K562 (cell line): ENCODE measurements at regions not wholly inside any gene's neighbourhood (a gene's known extent, or its start where the extent isn't known, plus 50 kb on each side); places are given as distances from the start of the nearest gene placed in this dataset.

Source experiments
- ATAC-seq: fragments of 200-7000 bp; cut with Tn5 transposase; 3 replicates; pipeline ENCODE4 v1.9.1; 2020; ENCODE audit warnings: moderate library complexity
- BruUV-seq: library from RNA; stranded (reverse); fragments of 400-500 nt; replicated peaks from 2 replicates; lab custom pipeline; 2021; lab: Mats Ljungman, UMichigan
- CTCF ChIA-PET: fragments of 300-600 bp; formaldehyde crosslinking; extraction: SDS; loops from one replicate; lab custom pipeline; 2021; ENCODE audit warnings: low intra/inter-chr PET ratio; lab: Yijun Ruan, JAX
- POLR2A ChIA-PET: fragments of 300-600, 350-650 bp; sonication (Branson Sonifier 250); formaldehyde crosslinking; extraction: SDS; loops from one replicate; lab custom pipeline; 2021; ENCODE audit warnings: antibody characterized with exemption, inconsistent platforms; lab: Yijun Ruan, JAX
- DNase-seq, 4 experiments: peaks; one replicate each; pipeline versions ENCODE4 v3.0.0 to v3.0.0-alpha.2; 2011 to 2018; ENCODE audit warnings: low spot score in 3 of 4, mixed read lengths in 3 of 4; ENCODE audit errors: extremely low read depth in 1 of 4
- FAIRE-seq: peaks from 2 replicates; lab custom pipeline; 2011; peaks lifted over from hg19 to GRCh38; lab: Jason Lieb, UNC
- H2AFZ ChIP-seq: 2 replicates; pipeline ENCODE4 v1.6.0; 2011; ENCODE audit warnings: low read depth, low read length, control low read depth, inconsistent platforms
- H3K27ac ChIP-seq: fragments of 200-600 bp; 3 replicates; pipeline ENCODE4 v1.8.0; 2011; ENCODE audit warnings: low read depth, mild to moderate bottlenecking, control low read depth, inconsistent platforms, low read length, moderate library complexity, mixed read lengths; ENCODE audit errors: extremely low read depth
- H3K27me3 ChIP-seq, 2 experiments: fragments of 300-600 bp in 1 of 2; 2 replicates in 1 of 2; 3 replicates in 1 of 2; pipeline versions ENCODE4 v1.6.0 to v1.8.0; 2011; ENCODE audit warnings: inconsistent platforms in 2 of 2, low read length in 2 of 2, mild to moderate bottlenecking in 1 of 2, mixed read lengths in 1 of 2, moderate library complexity in 1 of 2; ENCODE audit not compliant: control insufficient read depth in 2 of 2, insufficient read depth in 2 of 2
- H3K36me3 ChIP-seq: fragments of 300-600 bp; 3 replicates; pipeline ENCODE4 v1.8.0; 2011; ENCODE audit warnings: mild to moderate bottlenecking, low read length, inconsistent platforms; ENCODE audit not compliant: control insufficient read depth, insufficient read depth
- H3K4me1 ChIP-seq, 2 experiments: fragments of 200-600 bp in 1 of 2; replicated peaks in 1 of 2; 2 replicates in 1 of 2; 3 replicates in 1 of 2; pipeline versions ENCODE4 v1.5.1 to v1.8.0; 2011; ENCODE audit warnings: inconsistent platforms in 2 of 2, low read length in 2 of 2, mild to moderate bottlenecking in 1 of 2, mixed read lengths in 1 of 2, moderate library complexity in 1 of 2; ENCODE audit not compliant: control insufficient read depth in 2 of 2, insufficient read depth in 2 of 2
- H3K4me2 ChIP-seq: 2 replicates; pipeline ENCODE4 v1.6.1; 2011; ENCODE audit warnings: low read length, control low read depth, inconsistent platforms, mixed read lengths; ENCODE audit not compliant: insufficient read depth
- H3K4me3 ChIP-seq: fragments of 200-600 bp; sonication (generic), shearing (Covaris generic); 2 replicates; pipeline ENCODE4 v1.5.1; 2016; ENCODE audit warnings: control low read depth, inconsistent platforms
- H3K79me2 ChIP-seq: fragments of 200-600 bp; 3 replicates; pipeline ENCODE4 v1.8.0; 2011; ENCODE audit warnings: low read length, inconsistent platforms; ENCODE audit not compliant: control insufficient read depth, insufficient read depth
- H3K9ac ChIP-seq, 2 experiments: 2 replicates each; pipeline versions ENCODE4 v1.6.0 to v1.6.1; 2011; ENCODE audit warnings: low read depth in 2 of 2, low read length in 2 of 2, control low read depth in 1 of 2, inconsistent platforms in 1 of 2, mild to moderate bottlenecking in 1 of 2, mixed read lengths in 1 of 2; ENCODE audit not compliant: insufficient read depth in 1 of 2
- H3K9me1 ChIP-seq: one replicate; pipeline ENCODE4 v1.6.0; 2011; ENCODE audit warnings: inconsistent platforms, mild to moderate bottlenecking, low read length, moderate library complexity; ENCODE audit not compliant: control insufficient read depth, insufficient read depth
- H3K9me3 ChIP-seq: replicated peaks from 2 replicates; pipeline ENCODE4 v1.5.1; 2011; ENCODE audit warnings: low read depth, low read length, inconsistent platforms; ENCODE audit not compliant: control insufficient read depth, insufficient read depth
- H4K20me1 ChIP-seq: replicated peaks from 2 replicates; pipeline ENCODE4 v1.6.1; 2011; ENCODE audit warnings: low read length, inconsistent platforms, mixed read lengths; ENCODE audit not compliant: control insufficient read depth, insufficient read depth
- CBFA2T3 ChIP-seq: fragments of 450-650 bp; IDR thresholded peaks from 2 replicates; pipeline ENCODE4 v1.6.1; 2017
- FOXK1 ChIP-seq: sonication (generic); formaldehyde crosslinking; IDR thresholded peaks from 2 replicates; pipeline ENCODE4 v1.8.0; 2022; ENCODE audit warnings: missing genetic modification reagents, mild to moderate bottlenecking, borderline replicate concordance
- HMGN3 ChIP-seq: IDR thresholded peaks from 2 replicates; pipeline ENCODE4 v1.6.1; 2011; ENCODE audit warnings: borderline replicate concordance, low read depth, mild to moderate bottlenecking, mixed read lengths, low read length; ENCODE audit not compliant: insufficient read length; ENCODE audit errors: extremely low read depth
- MTA1 ChIP-seq: fragments of 450-650 bp; IDR thresholded peaks from 2 replicates; pipeline ENCODE4 v1.6.1; 2017; ENCODE audit warnings: borderline replicate concordance
- MYNN ChIP-seq, 2 experiments: sonication (generic); formaldehyde crosslinking in 1 of 2; IDR thresholded peaks; 2 replicates each; pipeline versions ENCODE4 v1.5.0 to v1.6.1; 2016 to 2020; ENCODE audit warnings: antibody characterized with exemption in 1 of 2, missing genetic modification reagents in 1 of 2
- NBN ChIP-seq: fragments of 450-650 bp; IDR thresholded peaks from 2 replicates; pipeline ENCODE4 v1.6.1; 2016; ENCODE audit warnings: low read depth, mild to moderate bottlenecking
- NONO ChIP-seq, 2 experiments: fragments of 200-400 bp in 1 of 2; fragments of 450-650 bp in 1 of 2; formaldehyde crosslinking in 1 of 2; IDR thresholded peaks; 2 replicates each; pipeline ENCODE4 v1.6.1; 2017; ENCODE audit warnings: low read depth in 2 of 2, mild to moderate bottlenecking in 2 of 2, moderate library complexity in 2 of 2, low read length in 1 of 2
- OTX1 ChIP-seq: fragments of 450-650 bp; formaldehyde crosslinking; IDR thresholded peaks from 2 replicates; pipeline ENCODE4 v1.4.0; 2022; ENCODE audit warnings: mild to moderate bottlenecking
- RAD51 ChIP-seq: fragments of 450-650 bp; IDR thresholded peaks from 2 replicates; pipeline ENCODE4 v1.7.1; 2016; ENCODE audit warnings: low read depth, mild to moderate bottlenecking, borderline replicate concordance
- TFAM ChIP-seq: fragments of 250-450 bp; sonication (Bioruptor Pico); conservative IDR thresholded peaks from 2 replicates; pipeline ENCODE4 v1.5.0; 2021; ENCODE audit warnings: mild to moderate bottlenecking, moderate library complexity
- ZNF143 ChIP-seq: sonication (generic); formaldehyde crosslinking; IDR thresholded peaks from 2 replicates; pipeline ENCODE4 v1.9.0; 2022; ENCODE audit warnings: mild to moderate bottlenecking, missing genetic modification reagents
- ZNF282 ChIP-seq: sonication (generic); formaldehyde crosslinking; IDR thresholded peaks from 2 replicates; pipeline ENCODE4 v1.8.1; 2023; ENCODE audit warnings: missing genetic modification reagents
- ZSCAN32 ChIP-seq: fragments of 450-650 bp; formaldehyde crosslinking; IDR thresholded peaks from 2 replicates; pipeline ENCODE4 v1.4.0; 2020; ENCODE audit warnings: mild to moderate bottlenecking, moderate library complexity
- in situ Hi-C: fragments of 300-500 bp; cut with MboI; formaldehyde crosslinking; loops from 4 replicates; pipeline ENCODE4 v1.15.0; 2018; ENCODE audit warnings: inconsistent platforms, mixed read lengths
- intact Hi-C: fragments of 100-400 bp; cut with micrococcal nuclease; formaldehyde crosslinking; loops from 2 replicates; pipeline ENCODE4 v1.14.2; 2022
- TF ChIP-seq, protein P1 (sequence below): fragments of 450-650 bp; IDR thresholded peaks from 2 replicates; pipeline ENCODE4 v1.7.1; 2018; ENCODE audit warnings: mild to moderate bottlenecking, low read depth; ENCODE audit not compliant: partially characterized antibody
- TF ChIP-seq, protein P2 (sequence below): fragments of 450-650 bp; IDR thresholded peaks from 2 replicates; pipeline ENCODE4 v1.6.1; 2017; ENCODE audit warnings: antibody characterized with exemption, mild to moderate bottlenecking
- TF ChIP-seq, protein P3 (sequence below): fragments of 450-650 bp; IDR thresholded peaks from 2 replicates; pipeline ENCODE4 v1.6.1; 2016; ENCODE audit warnings: mild to moderate bottlenecking

DNA sequence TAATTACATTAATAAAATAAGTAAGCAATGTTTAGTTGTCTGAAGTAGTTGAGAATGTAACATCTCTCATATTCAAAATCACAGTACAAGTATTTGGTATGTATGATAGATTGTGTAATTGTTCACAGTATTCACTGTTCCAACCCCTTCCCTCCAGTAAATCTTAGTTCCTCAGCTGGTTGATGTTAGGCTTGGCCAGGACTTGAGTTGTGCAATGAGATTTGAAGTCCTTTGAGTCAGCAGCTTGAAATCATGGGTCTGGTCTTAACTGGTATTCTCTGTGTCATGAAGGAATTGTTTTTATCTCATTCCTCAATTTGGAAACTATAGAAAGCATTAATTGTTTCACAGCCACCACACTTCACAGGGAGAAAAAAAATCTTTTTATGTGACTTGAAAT lies 477.1 kb downstream of the FSCB start:
- no peak overlapping the region for H3K4me3 ChIP-seq
- H3K36me3 ChIP-seq: no peaks in the 10 kb centered on the region
- no peak for FAIRE-seq
- no TSS peak for BruUV-seq
- no peaks in the 10 kb centered on the region for H3K4me1 ChIP-seq
- intact Hi-C loops (no loop called here), in situ Hi-C loops (no loop called here)
- DNase-seq: no peak
- no peaks in the 10 kb centered on the region for H3K9me1 ChIP-seq
- H3K27me3 ChIP-seq: no peaks in the 10 kb centered on the region
- H3K79me2 ChIP-seq: no peaks in the 10 kb centered on the region
- no peaks in the 10 kb centered on the region for H4K20me1 ChIP-seq
- no peak overlapping the region for H3K27ac ChIP-seq
- H2AFZ ChIP-seq: no peak overlapping the region
- H3K4me2 ChIP-seq: no peak overlapping the region
- POLR2A ChIA-PET: no interaction called here
- CTCF ChIA-PET: no interaction called here
- H3K9me3 ChIP-seq: no peaks in the 10 kb centered on the region
- H3K9ac ChIP-seq: no peak overlapping the region
- ATAC-seq: no peak
- TF ChIP-seq ZSCAN32 (CRISPR knock-in tag) (no peak), ZNF282 (no peak), FOXK1 (no peak), TFAM (CRISPR knock-in tag) (no peak), OTX1 (CRISPR knock-in tag) (no peak), MYNN (IDR thresholded peaks at IDR 0.05) (no peak), MYNN (CRISPR knock-in tag; IDR thresholded peaks at IDR 0.05) (no peak), HMGN3 (no peak), NBN (no peak), ZNF143 (CRISPR knock-in tag) (no peak), RAD51 (no peak), NONO (IDR thresholded peaks at IDR 0.05; ENCODE audit: low read depth in 2 of 2, low read length in 1 of 2) (no peak), MTA1 (no peak), CBFA2T3 (no peak)
- TF ChIP-seq, protein P1, sequence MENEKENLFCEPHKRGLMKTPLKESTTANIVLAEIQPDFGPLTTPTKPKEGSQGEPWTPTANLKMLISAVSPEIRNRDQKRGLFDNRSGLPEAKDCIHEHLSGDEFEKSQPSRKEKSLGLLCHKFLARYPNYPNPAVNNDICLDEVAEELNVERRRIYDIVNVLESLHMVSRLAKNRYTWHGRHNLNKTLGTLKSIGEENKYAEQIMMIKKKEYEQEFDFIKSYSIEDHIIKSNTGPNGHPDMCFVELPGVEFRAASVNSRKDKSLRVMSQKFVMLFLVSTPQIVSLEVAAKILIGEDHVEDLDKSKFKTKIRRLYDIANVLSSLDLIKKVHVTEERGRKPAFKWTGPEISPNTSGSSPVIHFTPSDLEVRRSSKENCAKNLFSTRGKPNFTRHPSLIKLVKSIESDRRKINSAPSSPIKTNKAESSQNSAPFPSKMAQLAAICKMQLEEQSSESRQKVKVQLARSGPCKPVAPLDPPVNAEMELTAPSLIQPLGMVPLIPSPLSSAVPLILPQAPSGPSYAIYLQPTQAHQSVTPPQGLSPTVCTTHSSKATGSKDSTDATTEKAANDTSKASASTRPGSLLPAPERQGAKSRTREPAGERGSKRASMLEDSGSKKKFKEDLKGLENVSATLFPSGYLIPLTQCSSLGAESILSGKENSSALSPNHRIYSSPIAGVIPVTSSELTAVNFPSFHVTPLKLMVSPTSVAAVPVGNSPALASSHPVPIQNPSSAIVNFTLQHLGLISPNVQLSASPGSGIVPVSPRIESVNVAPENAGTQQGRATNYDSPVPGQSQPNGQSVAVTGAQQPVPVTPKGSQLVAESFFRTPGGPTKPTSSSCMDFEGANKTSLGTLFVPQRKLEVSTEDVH: no peak
- TF ChIP-seq, protein P2, sequence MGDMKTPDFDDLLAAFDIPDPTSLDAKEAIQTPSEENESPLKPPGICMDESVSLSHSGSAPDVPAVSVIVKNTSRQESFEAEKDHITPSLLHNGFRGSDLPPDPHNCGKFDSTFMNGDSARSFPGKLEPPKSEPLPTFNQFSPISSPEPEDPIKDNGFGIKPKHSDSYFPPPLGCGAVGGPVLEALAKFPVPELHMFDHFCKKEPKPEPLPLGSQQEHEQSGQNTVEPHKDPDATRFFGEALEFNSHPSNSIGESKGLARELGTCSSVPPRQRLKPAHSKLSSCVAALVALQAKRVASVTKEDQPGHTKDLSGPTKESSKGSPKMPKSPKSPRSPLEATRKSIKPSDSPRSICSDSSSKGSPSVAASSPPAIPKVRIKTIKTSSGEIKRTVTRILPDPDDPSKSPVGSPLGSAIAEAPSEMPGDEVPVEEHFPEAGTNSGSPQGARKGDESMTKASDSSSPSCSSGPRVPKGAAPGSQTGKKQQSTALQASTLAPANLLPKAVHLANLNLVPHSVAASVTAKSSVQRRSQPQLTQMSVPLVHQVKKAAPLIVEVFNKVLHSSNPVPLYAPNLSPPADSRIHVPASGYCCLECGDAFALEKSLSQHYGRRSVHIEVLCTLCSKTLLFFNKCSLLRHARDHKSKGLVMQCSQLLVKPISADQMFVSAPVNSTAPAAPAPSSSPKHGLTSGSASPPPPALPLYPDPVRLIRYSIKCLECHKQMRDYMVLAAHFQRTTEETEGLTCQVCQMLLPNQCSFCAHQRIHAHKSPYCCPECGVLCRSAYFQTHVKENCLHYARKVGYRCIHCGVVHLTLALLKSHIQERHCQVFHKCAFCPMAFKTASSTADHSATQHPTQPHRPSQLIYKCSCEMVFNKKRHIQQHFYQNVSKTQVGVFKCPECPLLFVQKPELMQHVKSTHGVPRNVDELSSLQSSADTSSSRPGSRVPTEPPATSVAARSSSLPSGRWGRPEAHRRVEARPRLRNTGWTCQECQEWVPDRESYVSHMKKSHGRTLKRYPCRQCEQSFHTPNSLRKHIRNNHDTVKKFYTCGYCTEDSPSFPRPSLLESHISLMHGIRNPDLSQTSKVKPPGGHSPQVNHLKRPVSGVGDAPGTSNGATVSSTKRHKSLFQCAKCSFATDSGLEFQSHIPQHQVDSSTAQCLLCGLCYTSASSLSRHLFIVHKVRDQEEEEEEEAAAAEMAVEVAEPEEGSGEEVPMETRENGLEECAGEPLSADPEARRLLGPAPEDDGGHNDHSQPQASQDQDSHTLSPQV: no peak
- TF ChIP-seq, protein P3, sequence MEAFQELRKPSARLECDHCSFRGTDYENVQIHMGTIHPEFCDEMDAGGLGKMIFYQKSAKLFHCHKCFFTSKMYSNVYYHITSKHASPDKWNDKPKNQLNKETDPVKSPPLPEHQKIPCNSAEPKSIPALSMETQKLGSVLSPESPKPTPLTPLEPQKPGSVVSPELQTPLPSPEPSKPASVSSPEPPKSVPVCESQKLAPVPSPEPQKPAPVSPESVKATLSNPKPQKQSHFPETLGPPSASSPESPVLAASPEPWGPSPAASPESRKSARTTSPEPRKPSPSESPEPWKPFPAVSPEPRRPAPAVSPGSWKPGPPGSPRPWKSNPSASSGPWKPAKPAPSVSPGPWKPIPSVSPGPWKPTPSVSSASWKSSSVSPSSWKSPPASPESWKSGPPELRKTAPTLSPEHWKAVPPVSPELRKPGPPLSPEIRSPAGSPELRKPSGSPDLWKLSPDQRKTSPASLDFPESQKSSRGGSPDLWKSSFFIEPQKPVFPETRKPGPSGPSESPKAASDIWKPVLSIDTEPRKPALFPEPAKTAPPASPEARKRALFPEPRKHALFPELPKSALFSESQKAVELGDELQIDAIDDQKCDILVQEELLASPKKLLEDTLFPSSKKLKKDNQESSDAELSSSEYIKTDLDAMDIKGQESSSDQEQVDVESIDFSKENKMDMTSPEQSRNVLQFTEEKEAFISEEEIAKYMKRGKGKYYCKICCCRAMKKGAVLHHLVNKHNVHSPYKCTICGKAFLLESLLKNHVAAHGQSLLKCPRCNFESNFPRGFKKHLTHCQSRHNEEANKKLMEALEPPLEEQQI: no peak
